GM12892 (cell line): ENCODE measurements at regions not wholly inside any gene's neighbourhood (a gene's known extent, or its start where the extent isn't known, plus 50 kb on each side); places are given as distances from the start of the nearest gene placed in this dataset.

Experiments
- POLR2A ChIP-seq: IDR thresholded peaks from 2 replicates; pipeline ENCODE4 v1.6.1; 2011; ENCODE audit warnings: low read depth, low read length, control low read depth
- POLR2AphosphoS5 ChIP-seq: IDR thresholded peaks from 2 replicates; pipeline ENCODE4 v1.6.1; 2011; ENCODE audit warnings: low read depth, low read length, control low read depth
- TAF1 ChIP-seq: IDR thresholded peaks from 2 replicates; pipeline ENCODE4 v1.6.1; 2011; ENCODE audit warnings: low read depth, mild to moderate bottlenecking, control low read depth, low read length, borderline replicate concordance

- TF ChIP-seq POLR2A (no peak), TAF1 (no peak), POLR2AphosphoS5 (no peak)
Observed at GRCh38 chrX:137896123-137896522, 330.2 kb downstream of the ZIC3 start.
